Astrocyte (in vitro differentiated cells and primary cell): ENCODE measurements at regions not wholly inside any gene's neighbourhood (a gene's known extent, or its start where the extent isn't known, plus 50 kb on each side); places are given as distances from the start of the nearest gene placed in this dataset.

Experiments
- CTCF ChIP-seq: IDR thresholded peaks from 2 replicates; pipeline ENCODE4 v1.5.1; 2011; ENCODE audit warnings: low read depth, mild to moderate bottlenecking, inconsistent platforms, low read length, moderate library complexity; ENCODE audit not compliant: insufficient read depth
- EZH2 ChIP-seq: IDR thresholded peaks from 2 replicates; pipeline ENCODE4 v1.6.1; 2012; ENCODE audit warnings: mild to moderate bottlenecking, low read length, inconsistent platforms; ENCODE audit not compliant: insufficient read depth

- TF ChIP-seq CTCF (no peak), EZH2 (no peak)
These were observed 151.6 kb upstream of the XYLT1 start for GRCh38 chr16:17622366-17622765.
